ENCODE measurements at regions not wholly inside any gene's neighbourhood (a gene's known extent, or its start where the extent isn't known, plus 50 kb on each side); places are given as distances from the start of the nearest gene placed in this dataset.

DNA sequence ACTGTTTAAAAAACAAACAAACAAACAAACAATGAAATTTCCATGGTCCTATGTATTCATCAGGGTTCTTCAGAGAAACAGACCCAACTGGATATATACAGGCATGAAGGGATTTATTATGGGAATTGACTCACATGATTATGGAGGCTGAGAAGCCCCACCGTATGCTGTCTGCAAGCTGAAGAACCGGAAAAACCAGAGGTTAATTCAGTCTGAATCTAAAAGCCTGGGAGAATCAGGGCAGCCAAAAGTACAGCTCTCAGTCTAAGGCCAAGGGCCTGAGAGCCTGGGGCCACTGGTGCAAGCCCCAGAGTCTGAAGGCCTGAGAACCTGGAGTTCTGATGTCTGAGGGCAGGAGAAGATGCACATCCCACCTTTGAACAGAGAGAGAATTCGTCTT is 163.5 kb downstream of the MDFIC start:
- Histone ChIP-seq H3K4me2 (no peak overlapping the region), H3K4me3 (no peak overlapping the region), H3K4me1 (no peaks in the 10 kb centered on the region), H3K27ac (no peak overlapping the region), H3K9me3 (ENCODE audit: low read depth) (no peaks in the 10 kb centered on the region), H2AFZ (replicated peaks) (no peak overlapping the region), H3K36me3 (no peaks in the 10 kb centered on the region), H3K27me3 (no peaks in the 10 kb centered on the region), H3F3A (ENCODE audit: low read depth) (no peaks in the 10 kb centered on the region), H4K20me1 (ENCODE audit: low read depth) (no peaks in the 10 kb centered on the region), H3K79me2 (ENCODE audit: low read depth) (no peaks in the 10 kb centered on the region), H3K9ac (no peak overlapping the region)
- Mint-ChIP-seq H3K9me3 (no peaks in the 10 kb centered on the region), H3K36me3 (no peaks in the 10 kb centered on the region), H3K4me3 (no peak overlapping the region), H3K27ac (no peak overlapping the region), H3K27me3 (ENCODE audit: insufficient read depth, low read depth) (peaks cover 3% of the 10 kb centered on the region), H3K4me1 (no peaks in the 10 kb centered on the region)
- DNase-seq (ENCODE audit: low spot score), result no peak
- no peak for TF ChIP-seq EZH2phosphoT487 (IDR thresholded peaks at IDR 0.05)
- TF ChIP-seq, protein P1, sequence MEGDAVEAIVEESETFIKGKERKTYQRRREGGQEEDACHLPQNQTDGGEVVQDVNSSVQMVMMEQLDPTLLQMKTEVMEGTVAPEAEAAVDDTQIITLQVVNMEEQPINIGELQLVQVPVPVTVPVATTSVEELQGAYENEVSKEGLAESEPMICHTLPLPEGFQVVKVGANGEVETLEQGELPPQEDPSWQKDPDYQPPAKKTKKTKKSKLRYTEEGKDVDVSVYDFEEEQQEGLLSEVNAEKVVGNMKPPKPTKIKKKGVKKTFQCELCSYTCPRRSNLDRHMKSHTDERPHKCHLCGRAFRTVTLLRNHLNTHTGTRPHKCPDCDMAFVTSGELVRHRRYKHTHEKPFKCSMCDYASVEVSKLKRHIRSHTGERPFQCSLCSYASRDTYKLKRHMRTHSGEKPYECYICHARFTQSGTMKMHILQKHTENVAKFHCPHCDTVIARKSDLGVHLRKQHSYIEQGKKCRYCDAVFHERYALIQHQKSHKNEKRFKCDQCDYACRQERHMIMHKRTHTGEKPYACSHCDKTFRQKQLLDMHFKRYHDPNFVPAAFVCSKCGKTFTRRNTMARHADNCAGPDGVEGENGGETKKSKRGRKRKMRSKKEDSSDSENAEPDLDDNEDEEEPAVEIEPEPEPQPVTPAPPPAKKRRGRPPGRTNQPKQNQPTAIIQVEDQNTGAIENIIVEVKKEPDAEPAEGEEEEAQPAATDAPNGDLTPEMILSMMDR (IDR thresholded peaks at IDR 0.05), result no peak

DNA sequence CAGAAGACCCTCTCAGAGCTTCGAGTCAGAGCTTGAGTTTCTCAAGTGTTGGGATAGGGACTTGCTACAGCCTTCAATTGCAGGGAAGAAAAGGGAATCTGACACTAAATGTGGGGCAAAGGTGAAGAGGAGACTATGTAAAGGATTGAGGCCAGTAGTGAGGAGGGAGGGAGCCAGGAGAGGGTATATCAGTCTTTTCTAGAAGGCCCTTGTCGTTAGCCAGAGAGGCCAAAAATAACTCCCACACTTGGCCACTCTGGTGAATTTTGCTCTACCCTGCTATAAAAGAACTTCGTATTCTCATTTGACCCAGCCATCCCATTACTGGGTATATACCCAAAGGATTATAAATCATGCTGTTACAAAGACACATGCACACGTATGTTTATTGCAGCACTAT is 162.0 kb downstream of the MDFIC start:
- Mint-ChIP-seq H3K4me1 (peaks cover 3% of the 10 kb centered on the region), H3K27me3 (ENCODE audit: insufficient read depth, low read depth) (peaks cover 3% of the 10 kb centered on the region), H3K9me3 (no peaks in the 10 kb centered on the region), H3K27ac (no peak overlapping the region), H3K36me3 (no peaks in the 10 kb centered on the region), H3K4me3 (no peak overlapping the region)
- Histone ChIP-seq H4K20me1 (ENCODE audit: low read depth) (no peaks in the 10 kb centered on the region), H3K4me2 (no peak overlapping the region), H3K4me3 (no peak overlapping the region), H3K36me3 (no peaks in the 10 kb centered on the region), H3K27me3 (no peaks in the 10 kb centered on the region), H3F3A (ENCODE audit: low read depth) (no peaks in the 10 kb centered on the region), H3K4me1 (no peaks in the 10 kb centered on the region), H3K9ac (no peak overlapping the region), H3K9me3 (ENCODE audit: low read depth) (no peaks in the 10 kb centered on the region), H3K27ac (no peak overlapping the region), H2AFZ (replicated peaks) (no peak overlapping the region), H3K79me2 (ENCODE audit: low read depth) (no peaks in the 10 kb centered on the region)
- no peak for DNase-seq (ENCODE audit: low spot score)
- no peak for TF ChIP-seq EZH2phosphoT487 (IDR thresholded peaks at IDR 0.05)
- TF ChIP-seq, protein P1 (IDR thresholded peaks at IDR 0.05), result no peak

DNA sequence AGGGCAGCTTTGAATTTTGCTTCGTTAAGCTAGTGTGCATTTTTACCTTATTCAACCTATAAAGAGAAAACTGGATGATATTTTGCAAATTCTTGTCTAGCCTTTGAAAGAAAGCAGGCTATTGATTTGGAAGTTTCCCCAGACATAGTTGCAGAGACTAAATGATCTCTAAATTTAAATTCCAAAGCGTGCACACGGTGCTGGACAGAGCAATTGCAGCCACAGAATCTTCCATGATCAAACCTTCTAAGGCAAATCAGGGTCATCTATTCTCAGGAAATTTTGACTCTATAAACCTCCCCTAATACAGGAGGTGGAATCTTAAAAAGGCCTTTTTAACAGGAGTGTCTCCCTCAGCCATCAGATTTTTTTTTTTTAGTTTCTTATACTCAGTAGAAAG is 159.9 kb downstream of the MDFIC start:
- H4K20me1 ChIP-seq (ENCODE audit: low read depth), result no peaks in the 10 kb centered on the region
- no peak overlapping the region for H3K4me2 ChIP-seq
- Mint-ChIP-seq H3K27me3 (ENCODE audit: insufficient read depth, low read depth) (peaks cover 3% of the 10 kb centered on the region), H3K9me3 (no peaks in the 10 kb centered on the region), H3K4me1 (peaks cover 5% of the 10 kb centered on the region), H3K36me3 (no peaks in the 10 kb centered on the region), H3K27ac (no peak overlapping the region), H3K4me3 (no peak overlapping the region)
- no peaks in the 10 kb centered on the region for H3K9me3 ChIP-seq (ENCODE audit: low read depth)
- no peak overlapping the region for H3K9ac ChIP-seq
- H3K4me1 ChIP-seq, result no peaks in the 10 kb centered on the region
- no peak overlapping the region for H3K27ac ChIP-seq
- no peak overlapping the region for H3K4me3 ChIP-seq
- H3F3A ChIP-seq (ENCODE audit: low read depth), result no peaks in the 10 kb centered on the region
- no peaks in the 10 kb centered on the region for H3K36me3 ChIP-seq
- no peaks in the 10 kb centered on the region for H3K79me2 ChIP-seq (ENCODE audit: low read depth)
- H2AFZ ChIP-seq (replicated peaks), result no peak overlapping the region
- TF ChIP-seq EZH2phosphoT487 (IDR thresholded peaks at IDR 0.05) (no peak), EZH2 (IDR thresholded peaks at IDR 0.05) (no peak)
- TF ChIP-seq, protein P1 (IDR thresholded peaks at IDR 0.05), result no peak
- H3K27me3 ChIP-seq, result no peaks in the 10 kb centered on the region
- no peak for DNase-seq (ENCODE audit: low spot score)

DNA sequence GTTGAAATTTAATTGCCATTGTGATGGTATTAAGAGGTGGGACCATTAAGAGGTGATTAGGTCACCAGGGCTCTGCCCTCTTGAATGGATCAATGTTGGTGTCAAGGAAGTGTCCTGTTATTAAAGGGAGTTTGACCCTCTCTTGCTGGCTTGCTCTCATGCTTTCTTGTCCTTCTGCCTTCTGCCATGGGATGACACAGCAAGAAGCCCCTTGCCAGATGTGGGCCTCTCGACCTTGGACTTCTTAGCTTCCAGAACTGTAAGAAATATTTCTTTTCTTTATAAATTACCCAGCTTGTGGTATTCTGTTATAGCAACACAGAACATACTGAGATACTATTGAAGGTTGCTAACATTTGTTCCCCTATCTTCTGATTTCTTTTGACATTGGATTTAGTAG is 157.0 kb downstream of the MDFIC start:
- H3K4me3 ChIP-seq, result no peak overlapping the region
- H3K4me2 ChIP-seq, result no peak overlapping the region
- H3K4me3 Mint-ChIP-seq, result no peak overlapping the region
- H3K9me3 ChIP-seq (ENCODE audit: low read depth), result no peaks in the 10 kb centered on the region
- H3F3A ChIP-seq (ENCODE audit: low read depth), result no peaks in the 10 kb centered on the region
- peaks cover 3% of the 10 kb centered on the region for H3K27me3 Mint-ChIP-seq (ENCODE audit: insufficient read depth, low read depth)
- peaks cover 2% of the 10 kb centered on the region for H3K9me3 Mint-ChIP-seq
- H3K4me1 Mint-ChIP-seq, result peaks cover 5% of the 10 kb centered on the region
- H3K27ac ChIP-seq, result no peak overlapping the region
- no peak for DNase-seq (ENCODE audit: low spot score)
- H3K36me3 ChIP-seq, result no peaks in the 10 kb centered on the region
- no peak overlapping the region for H3K27ac Mint-ChIP-seq
- no peak overlapping the region for H2AFZ ChIP-seq (replicated peaks)
- no peaks in the 10 kb centered on the region for H3K79me2 ChIP-seq (ENCODE audit: low read depth)
- H3K36me3 Mint-ChIP-seq, result no peaks in the 10 kb centered on the region
- no peaks in the 10 kb centered on the region for H4K20me1 ChIP-seq (ENCODE audit: low read depth)
- H3K4me1 ChIP-seq, result no peaks in the 10 kb centered on the region
- no peak overlapping the region for H3K9ac ChIP-seq
- H3K27me3 ChIP-seq, result no peaks in the 10 kb centered on the region
- TF ChIP-seq EZH2phosphoT487 (IDR thresholded peaks at IDR 0.05) (no peak), EZH2 (IDR thresholded peaks at IDR 0.05) (no peak)
- TF ChIP-seq, protein P1 (IDR thresholded peaks at IDR 0.05), result no peak
